ENCODE measurements at regions not wholly inside any gene's neighbourhood (a gene's known extent, or its start where the extent isn't known, plus 50 kb on each side); places are given as distances from the start of the nearest gene placed in this dataset.
A peak's percentile ranks its signal among the peaks of the same experiment; 100 is the strongest.
"Not testable (repeated sequence)": the region's sequence is repeated elsewhere in the genome, so short reads cannot be mapped to it uniquely, and the experiment has no call there.

- Histone ChIP-seq H3K4me3 (ENCODE audit: low read depth, low read length) (no peak overlapping the region), H3K4me1 (ENCODE audit: control insufficient read depth, insufficient read depth, low read length) (no peaks in the 10 kb centered on the region), H3K27me3 (ENCODE audit: control insufficient read depth, insufficient read depth, low read length) (no peaks in the 10 kb centered on the region), H3K27ac (ENCODE audit: low read depth, low read length) (no peak overlapping the region), H3K36me3 (ENCODE audit: control insufficient read depth, insufficient read depth, low read length) (no peaks in the 10 kb centered on the region), H3K9ac (ENCODE audit: low read depth, low read length) (no peak overlapping the region), H3K9me3 (ENCODE audit: control insufficient read depth, insufficient read depth, low read length) (no peaks in the 10 kb centered on the region)
Observed at GRCh38 chr1:102535829-102536505, 539.2 kb upstream of the OLFM3 start.

DNA sequence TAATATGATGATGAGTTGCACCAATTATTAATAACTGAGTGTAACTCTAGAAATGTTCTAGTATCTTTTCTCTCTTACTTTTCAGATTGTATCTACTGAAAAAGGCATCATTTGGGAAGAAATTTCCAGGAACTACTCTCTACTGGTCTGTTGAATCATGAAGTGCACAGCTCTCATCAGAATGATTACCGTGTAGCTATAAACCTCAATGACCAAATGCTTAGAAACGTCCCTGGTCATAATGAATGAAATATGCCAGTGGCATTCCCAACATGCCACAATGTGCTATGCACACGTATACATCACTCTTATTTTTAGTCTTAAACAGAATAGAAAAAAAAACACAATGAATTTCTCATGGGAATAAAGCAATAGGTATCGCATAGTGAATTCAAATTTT lies 534.3 kb upstream of the OLFM3 start:
- no peaks in the 10 kb centered on the region for H3K4me1 ChIP-seq (ENCODE audit: control insufficient read depth, insufficient read depth, low read length)
- H3K9me3 ChIP-seq (ENCODE audit: control insufficient read depth, insufficient read depth, low read length) = no peaks in the 10 kb centered on the region
- H3K27ac ChIP-seq (ENCODE audit: low read depth, low read length) = no peak overlapping the region
- H3K9ac ChIP-seq (ENCODE audit: low read depth, low read length) = no peak overlapping the region
- no peak overlapping the region for H3K4me3 ChIP-seq (ENCODE audit: low read depth, low read length)
- H3K36me3 ChIP-seq (ENCODE audit: control insufficient read depth, insufficient read depth, low read length) = no peaks in the 10 kb centered on the region
- H3K27me3 ChIP-seq (ENCODE audit: control insufficient read depth, insufficient read depth, low read length) = no peaks in the 10 kb centered on the region

- Histone ChIP-seq H3K36me3 (ENCODE audit: control insufficient read depth, insufficient read depth, low read length) (no peaks in the 10 kb centered on the region), H3K27me3 (ENCODE audit: control insufficient read depth, insufficient read depth, low read length) (no peaks in the 10 kb centered on the region), H3K9me3 (ENCODE audit: control insufficient read depth, insufficient read depth, low read length) (no peaks in the 10 kb centered on the region), H3K4me3 (ENCODE audit: low read depth, low read length) (no peak overlapping the region), H3K9ac (ENCODE audit: low read depth, low read length) (no peak overlapping the region), H3K27ac (ENCODE audit: low read depth, low read length) (no peak overlapping the region), H3K4me1 (ENCODE audit: control insufficient read depth, insufficient read depth, low read length) (no peaks in the 10 kb centered on the region)
Observed at GRCh38 chr1:102529446-102529845, 532.7 kb upstream of the OLFM3 start.

GRCh38 chr1:102500758-102501157 lies 504.0 kb upstream of the OLFM3 start:
- Histone ChIP-seq H3K27me3 (ENCODE audit: control insufficient read depth, insufficient read depth, low read length) (no peaks in the 10 kb centered on the region), H3K4me1 (ENCODE audit: control insufficient read depth, insufficient read depth, low read length) (no peaks in the 10 kb centered on the region), H3K36me3 (ENCODE audit: control insufficient read depth, insufficient read depth, low read length) (no peaks in the 10 kb centered on the region), H3K4me3 (ENCODE audit: low read depth, low read length) (no peak overlapping the region), H3K9me3 (ENCODE audit: control insufficient read depth, insufficient read depth, low read length) (peaks cover 20% of the 10 kb centered on the region), H3K9ac (ENCODE audit: low read depth, low read length) (no peak overlapping the region), H3K27ac (ENCODE audit: low read depth, low read length) (no peak overlapping the region)

- Histone ChIP-seq H3K27me3 (ENCODE audit: control insufficient read depth, insufficient read depth, low read length) (no peaks in the 10 kb centered on the region), H3K27ac (ENCODE audit: low read depth, low read length) (no peak overlapping the region), H3K4me3 (ENCODE audit: low read depth, low read length) (no peak overlapping the region), H3K9me3 (ENCODE audit: control insufficient read depth, insufficient read depth, low read length) (peaks cover 32% of the 10 kb centered on the region), H3K36me3 (ENCODE audit: control insufficient read depth, insufficient read depth, low read length) (no peaks in the 10 kb centered on the region), H3K9ac (ENCODE audit: low read depth, low read length) (no peak overlapping the region), H3K4me1 (ENCODE audit: control insufficient read depth, insufficient read depth, low read length) (no peaks in the 10 kb centered on the region)
Observed at GRCh38 chr1:102498929-102499328, 502.2 kb upstream of the OLFM3 start.

DNA sequence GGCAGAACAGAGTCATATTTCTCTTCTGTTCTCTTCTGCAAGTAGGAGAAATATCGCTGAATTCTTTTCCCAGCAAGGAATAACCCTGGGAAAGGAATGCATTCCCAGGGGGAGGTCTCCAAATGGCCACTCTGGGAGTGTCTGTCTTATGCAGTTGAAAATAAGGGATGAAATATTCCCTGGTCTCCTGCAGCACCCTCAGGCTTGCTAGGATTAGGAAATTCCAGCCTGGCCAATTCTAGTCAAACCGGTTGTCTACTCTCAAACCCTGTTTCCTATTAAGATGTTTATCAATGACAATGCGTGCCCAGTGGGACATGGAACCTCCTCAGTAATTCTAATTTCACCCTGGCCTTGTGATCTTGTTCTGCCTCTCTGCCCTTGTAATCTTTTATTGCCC lies 501.1 kb upstream of the OLFM3 start:
- not testable (repeated sequence) for H3K36me3 ChIP-seq (ENCODE audit: control insufficient read depth, insufficient read depth, low read length); H3K4me3 ChIP-seq (ENCODE audit: low read depth, low read length); H3K4me1 ChIP-seq (ENCODE audit: control insufficient read depth, insufficient read depth, low read length); H3K27me3 ChIP-seq (ENCODE audit: control insufficient read depth, insufficient read depth, low read length); H3K9ac ChIP-seq (ENCODE audit: low read depth, low read length)
- peaks cover 32% of the 10 kb centered on the region for H3K9me3 ChIP-seq (ENCODE audit: control insufficient read depth, insufficient read depth, low read length)
- H3K27ac ChIP-seq (ENCODE audit: low read depth, low read length) = peak overlapping the region; percentile 21

GRCh38 chr1:102472520-102472919 lies 475.8 kb upstream of the OLFM3 start:
- Histone ChIP-seq H3K4me1 (ENCODE audit: control insufficient read depth, insufficient read depth, low read length) (no peaks in the 10 kb centered on the region), H3K4me3 (ENCODE audit: low read depth, low read length) (no peak overlapping the region), H3K9me3 (ENCODE audit: control insufficient read depth, insufficient read depth, low read length) (no peaks in the 10 kb centered on the region), H3K27ac (ENCODE audit: low read depth, low read length) (no peak overlapping the region), H3K9ac (ENCODE audit: low read depth, low read length) (no peak overlapping the region), H3K36me3 (ENCODE audit: control insufficient read depth, insufficient read depth, low read length) (no peaks in the 10 kb centered on the region), H3K27me3 (ENCODE audit: control insufficient read depth, insufficient read depth, low read length) (no peaks in the 10 kb centered on the region)

DNA sequence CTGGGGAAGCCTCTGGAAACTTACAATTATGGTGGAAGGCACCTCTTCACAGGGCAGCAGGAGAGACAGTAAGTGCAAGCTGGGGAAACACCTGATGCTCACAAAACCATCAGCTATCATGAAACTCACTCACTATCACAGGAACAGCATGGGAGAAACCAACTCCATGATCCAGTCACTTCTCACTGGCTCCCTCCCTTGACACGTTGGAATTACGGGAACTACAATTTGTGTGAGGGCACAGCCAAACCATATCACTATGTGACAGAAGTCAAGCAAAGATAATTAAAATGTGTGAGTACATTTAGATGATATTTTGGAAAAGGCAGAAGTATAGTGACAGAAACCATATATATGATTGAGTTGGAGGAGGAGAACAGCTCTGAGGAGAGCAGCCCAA lies 474.0 kb upstream of the OLFM3 start:
- H3K27me3 ChIP-seq (ENCODE audit: control insufficient read depth, insufficient read depth, low read length) = no peaks in the 10 kb centered on the region
- no peak overlapping the region for H3K4me3 ChIP-seq (ENCODE audit: low read depth, low read length)
- H3K4me1 ChIP-seq (ENCODE audit: control insufficient read depth, insufficient read depth, low read length) = no peaks in the 10 kb centered on the region
- no peak overlapping the region for H3K9ac ChIP-seq (ENCODE audit: low read depth, low read length)
- no peak overlapping the region for H3K27ac ChIP-seq (ENCODE audit: low read depth, low read length)
- H3K36me3 ChIP-seq (ENCODE audit: control insufficient read depth, insufficient read depth, low read length) = no peaks in the 10 kb centered on the region
- H3K9me3 ChIP-seq (ENCODE audit: control insufficient read depth, insufficient read depth, low read length) = no peaks in the 10 kb centered on the region

GRCh38 chr1:102466487-102466886 lies 469.8 kb upstream of the OLFM3 start:
- Histone ChIP-seq H3K27me3 (ENCODE audit: control insufficient read depth, insufficient read depth, low read length) (no peaks in the 10 kb centered on the region), H3K4me1 (ENCODE audit: control insufficient read depth, insufficient read depth, low read length) (no peaks in the 10 kb centered on the region), H3K4me3 (ENCODE audit: low read depth, low read length) (no peak overlapping the region), H3K9ac (ENCODE audit: low read depth, low read length) (no peak overlapping the region), H3K36me3 (ENCODE audit: control insufficient read depth, insufficient read depth, low read length) (no peaks in the 10 kb centered on the region), H3K9me3 (ENCODE audit: control insufficient read depth, insufficient read depth, low read length) (no peaks in the 10 kb centered on the region), H3K27ac (ENCODE audit: low read depth, low read length) (no peak overlapping the region)

DNA sequence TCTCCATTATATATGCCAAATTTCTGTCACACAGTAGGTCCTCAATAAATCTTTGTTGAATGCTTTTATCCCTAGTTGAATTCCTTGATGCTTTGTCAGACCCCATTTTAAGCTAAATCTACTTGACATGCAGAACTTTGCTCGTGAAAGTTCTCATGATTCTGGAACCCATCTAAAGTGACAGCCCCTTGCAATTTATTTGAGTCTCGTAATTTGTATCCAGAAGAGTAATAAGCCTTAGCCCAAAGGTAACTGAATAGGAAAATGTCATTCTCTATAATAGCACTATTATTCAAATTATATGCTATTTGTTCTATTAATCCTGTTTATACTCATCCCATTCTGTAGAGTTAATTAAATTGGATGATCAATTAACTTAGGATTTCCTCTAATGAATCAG lies 466.6 kb upstream of the OLFM3 start:
- Histone ChIP-seq H3K27me3 (ENCODE audit: control insufficient read depth, insufficient read depth, low read length) (no peaks in the 10 kb centered on the region), H3K9me3 (ENCODE audit: control insufficient read depth, insufficient read depth, low read length) (no peaks in the 10 kb centered on the region), H3K4me3 (ENCODE audit: low read depth, low read length) (no peak overlapping the region), H3K27ac (ENCODE audit: low read depth, low read length) (no peak overlapping the region), H3K9ac (ENCODE audit: low read depth, low read length) (no peak overlapping the region), H3K4me1 (ENCODE audit: control insufficient read depth, insufficient read depth, low read length) (no peaks in the 10 kb centered on the region), H3K36me3 (ENCODE audit: control insufficient read depth, insufficient read depth, low read length) (no peaks in the 10 kb centered on the region)

DNA sequence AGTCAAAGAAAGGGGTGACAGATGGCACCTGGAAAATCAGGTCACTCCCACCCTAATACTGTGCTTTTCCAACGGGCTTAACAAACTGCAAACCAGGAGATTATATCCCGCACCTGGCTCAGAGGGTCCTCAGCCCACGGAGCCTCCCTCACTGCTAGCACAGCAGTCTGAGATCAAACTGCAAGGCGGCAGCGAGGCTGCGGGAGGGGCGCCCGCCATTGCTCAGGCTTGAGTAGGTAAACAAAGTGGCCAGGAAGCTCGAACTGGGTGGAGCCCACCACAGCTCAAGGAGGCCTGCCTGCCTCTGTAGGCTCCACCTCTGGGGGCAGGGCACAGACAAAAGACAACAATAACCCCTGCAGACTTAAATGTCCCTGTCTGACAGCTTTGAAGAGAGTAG lies 445.6 kb upstream of the OLFM3 start:
- not testable (repeated sequence) for H3K27ac ChIP-seq (ENCODE audit: low read depth, low read length); H3K9ac ChIP-seq (ENCODE audit: low read depth, low read length); H3K36me3 ChIP-seq (ENCODE audit: control insufficient read depth, insufficient read depth, low read length); H3K4me3 ChIP-seq (ENCODE audit: low read depth, low read length); H3K4me1 ChIP-seq (ENCODE audit: control insufficient read depth, insufficient read depth, low read length); H3K27me3 ChIP-seq (ENCODE audit: control insufficient read depth, insufficient read depth, low read length)
- H3K9me3 ChIP-seq (ENCODE audit: control insufficient read depth, insufficient read depth, low read length) = peaks cover 23% of the 10 kb centered on the region

DNA sequence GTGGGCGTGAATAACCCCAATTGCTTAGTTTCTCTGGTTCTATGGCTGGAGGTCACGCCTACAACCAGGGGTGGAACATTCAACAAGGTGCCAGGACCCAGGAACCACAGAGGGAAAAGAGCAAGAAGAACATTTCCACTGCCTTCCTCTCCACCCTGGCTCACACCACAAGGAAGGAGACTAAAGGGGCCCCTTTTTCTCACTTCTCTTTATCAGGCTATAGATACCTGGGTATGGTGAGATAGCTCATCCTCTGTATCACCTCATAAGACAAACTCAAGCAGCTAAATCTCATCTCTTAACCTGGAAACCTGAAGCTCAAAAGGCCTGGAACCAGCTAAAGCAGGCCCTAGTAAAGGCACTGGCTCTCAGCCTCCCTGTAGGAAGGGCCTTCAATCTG lies 438.8 kb upstream of the OLFM3 start:
- Histone ChIP-seq H3K36me3 (ENCODE audit: control insufficient read depth, insufficient read depth, low read length) (no peaks in the 10 kb centered on the region), H3K9ac (ENCODE audit: low read depth, low read length) (no peak overlapping the region), H3K27me3 (ENCODE audit: control insufficient read depth, insufficient read depth, low read length) (no peaks in the 10 kb centered on the region), H3K27ac (ENCODE audit: low read depth, low read length) (no peak overlapping the region), H3K4me1 (ENCODE audit: control insufficient read depth, insufficient read depth, low read length) (no peaks in the 10 kb centered on the region), H3K4me3 (ENCODE audit: low read depth, low read length) (no peak overlapping the region), H3K9me3 (ENCODE audit: control insufficient read depth, insufficient read depth, low read length) (peaks cover 5% of the 10 kb centered on the region; the same call in 1 of the 2 replicates)
